Activated CD8-positive, alpha-beta memory T cell treated with anti-CD3 and anti-CD28 coated beads for 24 hours (primary cell): ENCODE measurements at regions not wholly inside any gene's neighbourhood (a gene's known extent, or its start where the extent isn't known, plus 50 kb on each side); places are given as distances from the start of the nearest gene placed in this dataset.
"Not testable (repeated sequence)": the region's sequence is repeated elsewhere in the genome, so short reads cannot be mapped to it uniquely, and the experiment has no call there.

Experiments used
- DNase-seq: peaks from one replicate; pipeline ENCODE4 v3.0.0-alpha.2; 2020

DNA sequence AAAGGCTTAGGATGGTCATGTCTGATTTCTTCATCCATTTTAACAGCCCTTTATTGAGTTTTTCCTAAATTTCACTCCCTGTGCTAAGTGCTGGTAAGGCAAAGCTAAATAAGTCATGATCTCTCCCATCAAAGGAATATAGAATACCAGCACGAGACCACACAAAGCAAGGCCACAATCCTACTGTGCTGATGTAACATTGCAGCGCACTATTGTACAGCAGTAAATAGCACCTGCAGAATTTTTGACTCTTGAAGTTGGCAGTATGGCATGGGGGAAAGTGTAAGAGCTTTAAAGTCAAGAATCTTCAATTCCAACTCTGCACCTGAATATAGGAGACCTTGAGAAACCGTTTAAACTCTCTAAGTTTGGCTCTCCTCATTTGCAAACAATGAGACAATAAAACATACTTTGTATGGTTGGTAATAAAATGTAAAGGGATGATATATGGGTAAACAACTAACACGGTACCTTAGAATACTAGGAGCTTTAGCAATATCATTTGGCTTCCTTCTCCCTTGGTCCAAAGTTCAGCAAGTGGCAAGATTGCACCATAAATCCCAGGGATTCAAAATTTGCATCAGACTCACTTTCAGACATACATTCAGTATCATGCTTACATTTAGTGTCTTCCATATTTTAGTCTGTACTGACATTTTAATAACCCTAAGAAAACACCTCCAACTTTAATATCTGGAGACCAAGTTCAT is 132.9 kb upstream of the PRDX6 start:
- no peak for DNase-seq

DNA sequence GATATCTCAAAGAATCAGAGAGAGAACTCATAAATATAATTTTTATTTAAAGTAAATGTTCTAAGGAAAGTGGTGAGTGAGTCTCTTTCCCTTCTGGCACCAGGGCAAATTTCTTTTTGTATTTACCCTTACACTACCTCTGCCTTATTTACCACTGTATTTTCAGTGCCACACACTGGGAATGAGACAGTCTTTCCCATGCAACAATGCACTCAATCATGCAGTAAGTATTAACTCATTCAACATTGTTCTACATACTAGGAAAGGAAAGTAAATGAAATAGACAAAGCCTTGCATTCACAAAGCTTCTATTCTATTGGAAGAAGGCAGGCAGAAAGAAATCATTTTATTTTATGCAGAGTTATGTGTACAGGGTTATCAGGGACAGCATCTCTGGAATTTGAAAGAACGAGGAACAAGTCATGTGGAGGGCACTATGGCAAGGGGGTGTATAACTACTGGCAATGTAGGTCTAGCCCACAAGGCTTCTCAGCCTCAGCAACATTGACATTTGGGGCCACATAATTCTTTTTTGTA is 129.8 kb upstream of the PRDX6 start:
- no peak for DNase-seq

GRCh38 chr1:173352635-173353034 is 124.5 kb upstream of the PRDX6 start:
- DNase-seq = not testable (repeated sequence)

DNA sequence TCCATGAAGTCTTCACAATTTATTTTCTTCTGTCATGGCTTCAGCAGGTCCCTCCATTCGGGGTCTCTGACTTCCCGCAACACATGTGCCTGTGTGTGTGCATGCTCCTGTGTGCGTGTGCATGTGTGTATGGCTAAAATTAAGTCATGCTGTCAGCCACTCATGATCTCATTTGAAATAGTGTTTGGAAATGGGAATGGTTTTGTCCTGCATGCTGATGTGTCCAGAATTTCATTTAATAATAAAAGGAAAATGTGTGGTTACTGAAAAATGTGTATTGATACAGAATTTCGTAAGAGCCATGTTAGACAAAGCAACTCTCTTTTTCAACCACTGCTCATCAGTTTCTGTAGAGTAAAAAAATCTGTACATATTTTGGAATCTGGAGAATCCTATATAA is 123.8 kb upstream of the PRDX6 start:
- no peak for DNase-seq

DNA sequence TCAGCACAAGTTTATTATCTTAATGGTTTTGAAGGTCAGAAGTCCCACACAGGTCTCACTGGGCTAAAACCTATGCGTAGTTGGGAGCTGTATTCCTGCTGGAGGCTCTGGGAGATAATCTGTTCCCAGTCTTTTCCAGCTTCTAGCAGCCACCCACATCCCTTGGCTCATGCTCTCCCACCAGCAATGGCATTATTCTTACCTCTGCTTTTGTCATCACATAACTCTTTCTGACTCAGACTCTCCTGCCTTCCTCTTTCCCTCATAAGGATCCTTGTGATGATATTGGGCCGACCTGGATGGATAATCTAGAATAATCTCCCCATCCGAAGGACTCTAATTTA is 122.2 kb upstream of the PRDX6 start:
- no peak for DNase-seq

DNA sequence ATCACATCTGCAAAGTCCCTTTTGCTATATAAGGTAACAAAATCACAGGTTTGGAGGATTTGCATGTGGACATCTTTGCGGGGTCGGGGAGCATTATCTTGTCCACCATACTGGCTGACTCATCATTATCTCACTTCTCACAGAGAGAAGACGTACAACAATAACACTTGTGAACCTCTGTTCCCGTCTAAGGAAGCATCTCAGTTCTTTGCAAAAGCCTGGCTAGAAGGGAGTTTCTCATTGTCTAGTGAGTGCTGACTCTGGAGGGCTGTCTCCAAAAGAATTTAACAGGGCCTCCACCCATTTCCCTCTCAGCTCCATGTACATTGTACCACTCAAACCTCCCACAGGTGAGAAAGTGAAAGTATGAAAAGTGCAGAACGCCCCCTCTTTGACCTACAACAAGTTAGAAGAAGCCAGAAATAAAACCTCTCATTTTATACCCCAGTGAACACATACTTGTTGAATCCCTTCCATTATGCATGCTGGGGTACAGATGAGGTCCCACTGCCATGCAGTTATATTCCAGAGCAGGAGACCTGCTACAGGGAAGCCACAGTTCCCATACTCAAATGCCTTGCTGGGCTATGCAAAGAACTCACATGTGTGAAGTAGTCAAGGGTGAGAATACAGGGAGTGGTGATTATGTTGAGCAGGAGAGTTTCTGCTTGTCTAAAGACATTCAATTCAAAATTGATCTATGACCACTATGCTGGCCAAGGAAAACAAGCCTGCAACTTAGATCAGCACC is 121.7 kb upstream of the PRDX6 start:
- no peak for DNase-seq

DNA sequence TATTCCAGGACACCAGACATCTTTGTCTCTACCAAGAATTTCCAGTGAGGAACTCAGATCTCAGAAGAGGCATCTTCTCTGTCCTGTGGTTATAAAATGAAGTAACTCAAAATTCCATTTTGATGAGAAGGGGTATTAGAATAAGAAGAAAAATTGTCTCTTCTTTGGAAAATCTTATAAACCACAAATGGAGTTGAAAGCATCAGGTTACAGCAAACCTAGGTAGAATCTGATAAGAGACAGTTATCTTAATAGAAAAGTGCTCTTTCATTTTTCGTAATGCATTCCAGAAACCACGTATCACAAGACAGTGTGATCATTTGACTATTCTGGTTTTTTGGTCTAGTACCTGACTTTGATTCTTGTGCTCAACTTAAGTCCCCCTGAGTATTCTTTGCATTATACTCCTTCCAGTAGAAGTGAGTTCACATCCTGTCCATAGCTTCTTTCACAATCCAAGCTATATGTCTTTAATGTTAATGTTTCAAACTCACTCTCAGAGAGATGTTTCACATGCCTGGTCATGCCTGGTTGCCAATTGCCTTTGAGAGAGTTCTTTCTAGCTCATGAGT is 120.9 kb upstream of the PRDX6 start:
- no peak for DNase-seq

DNA sequence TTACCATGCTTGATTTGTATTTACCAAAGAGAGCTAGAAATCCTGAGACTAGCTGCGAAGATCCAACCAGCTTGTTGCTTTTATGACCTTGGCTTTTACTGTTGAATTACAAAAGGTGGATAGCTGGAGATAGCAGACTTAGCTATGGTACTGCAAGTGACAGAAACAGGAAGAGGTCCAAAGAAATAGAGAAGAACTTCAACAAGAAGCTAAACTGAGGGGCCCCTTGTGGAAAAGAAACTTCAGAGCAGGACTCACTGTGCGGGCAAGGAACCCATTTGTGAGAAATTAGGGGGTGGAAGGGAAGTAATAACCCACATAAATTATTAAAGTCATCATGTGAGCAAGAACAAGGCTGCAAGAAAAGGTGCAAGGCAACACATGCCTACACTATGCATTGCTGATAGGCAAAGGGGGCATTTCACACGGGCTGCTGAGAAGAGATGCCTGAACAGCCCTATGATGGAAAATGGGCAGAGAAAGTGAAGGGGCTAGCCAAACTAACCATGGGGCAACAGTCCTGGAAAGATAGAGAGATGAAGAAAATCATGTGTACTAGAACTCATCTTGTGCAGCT is 116.6 kb upstream of the PRDX6 start:
- no peak for DNase-seq

DNA sequence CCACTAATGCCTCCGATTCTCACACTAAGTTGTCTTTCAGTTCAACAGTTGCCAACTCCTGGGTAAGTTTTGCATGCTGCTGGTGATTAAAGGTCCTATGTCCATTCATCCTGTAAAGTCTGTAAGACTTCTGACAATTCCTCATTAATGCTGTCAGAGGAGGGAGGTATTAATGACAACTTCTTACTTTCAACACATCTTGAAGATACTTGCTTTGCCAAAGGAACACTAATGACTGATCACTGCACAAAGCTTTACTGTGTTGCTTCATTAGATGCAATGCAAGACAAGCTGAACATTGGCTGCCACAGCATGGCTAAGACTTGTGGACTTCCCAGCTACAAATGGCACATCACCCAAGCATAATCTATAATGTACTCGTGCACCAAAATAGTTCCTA is 114.6 kb upstream of the PRDX6 start:
- no peak for DNase-seq

GRCh38 chr1:173364827-173365226 is 112.3 kb upstream of the PRDX6 start:
- no peak for DNase-seq

DNA sequence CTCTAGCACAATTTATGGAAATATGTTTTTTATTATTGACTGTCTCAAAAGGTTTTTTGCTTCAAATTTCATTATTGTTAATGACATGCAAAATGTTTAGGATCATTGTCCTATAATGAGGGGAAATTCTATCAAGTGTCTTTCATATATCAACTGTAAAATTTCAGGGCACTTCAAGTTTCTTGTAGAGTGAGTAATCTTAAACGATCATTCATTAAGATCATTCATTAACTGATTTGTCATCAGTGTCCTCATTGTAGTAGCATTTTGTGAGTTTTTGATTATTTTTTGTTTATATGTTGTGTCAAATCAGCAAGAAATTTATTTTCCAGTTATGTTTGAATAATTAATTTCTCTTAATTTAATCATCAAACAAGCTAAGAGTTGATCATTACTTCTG is 111.8 kb upstream of the PRDX6 start:
- DNase-seq = no peak

DNA sequence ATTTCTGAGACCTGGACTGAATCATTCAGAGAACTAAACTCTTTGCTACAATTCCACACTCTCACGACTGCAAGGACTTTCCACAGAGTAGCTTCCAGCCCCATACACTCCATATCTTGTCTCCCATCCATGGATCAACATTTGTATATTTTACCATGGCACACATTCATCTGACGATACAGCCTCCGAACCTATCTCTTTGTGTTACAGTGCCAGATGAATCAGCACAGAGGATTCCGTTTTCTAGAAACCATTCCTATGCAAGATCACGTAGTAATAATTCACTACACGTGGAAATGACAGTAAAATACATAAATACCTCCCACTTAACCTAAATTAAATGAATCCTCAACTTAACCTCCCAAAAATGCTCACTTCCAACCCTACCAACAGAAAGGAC is 110.0 kb upstream of the PRDX6 start:
- no peak for DNase-seq

GRCh38 chr1:173370586-173370985 is 106.5 kb upstream of the PRDX6 start:
- DNase-seq = not testable (repeated sequence)

- DNase-seq = not testable (repeated sequence)
Observed at GRCh38 chr1:173376065-173376464, 101.1 kb upstream of the PRDX6 start.

DNA sequence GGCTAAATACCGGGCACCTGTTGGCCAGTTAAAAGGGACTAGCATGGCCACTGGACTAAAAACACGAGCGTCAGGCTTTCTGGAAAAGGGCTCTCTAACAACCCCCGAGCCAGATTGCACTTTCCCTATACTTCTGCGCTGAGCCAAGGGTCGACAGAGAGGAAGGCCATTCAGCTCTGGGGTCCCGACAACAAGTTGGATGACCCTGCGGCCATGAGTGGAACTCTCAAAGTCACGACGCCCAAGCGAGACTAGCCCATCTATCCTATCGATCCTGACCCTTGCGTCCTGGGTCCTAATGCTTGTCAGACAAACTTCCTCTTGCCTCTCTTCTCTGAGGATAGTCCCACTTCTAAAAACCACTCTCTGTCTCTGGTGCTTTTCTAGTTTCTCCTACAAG is 99.9 kb upstream of the PRDX6 start:
- DNase-seq = no peak

GRCh38 chr1:173383351-173383750 is 93.8 kb upstream of the PRDX6 start:
- DNase-seq = no peak

DNA sequence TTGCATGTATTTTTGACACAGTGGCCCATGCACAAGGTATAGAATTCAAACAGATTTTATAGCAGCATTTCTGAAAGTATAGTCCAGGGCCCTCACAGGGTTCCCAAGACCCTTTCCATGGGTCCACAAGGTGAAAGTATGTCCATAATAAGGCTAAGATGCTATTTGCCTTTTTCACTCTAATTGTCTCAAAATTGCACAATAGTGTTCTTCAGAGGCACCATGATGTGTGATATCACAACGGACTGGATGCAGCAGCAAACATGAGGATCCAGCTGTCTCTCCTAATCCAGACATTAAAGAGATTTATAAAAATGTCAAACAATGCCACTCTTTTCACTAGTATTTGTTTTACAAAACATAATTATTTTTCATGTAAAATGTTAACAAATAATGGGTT is 88.8 kb upstream of the PRDX6 start:
- no peak for DNase-seq

DNA sequence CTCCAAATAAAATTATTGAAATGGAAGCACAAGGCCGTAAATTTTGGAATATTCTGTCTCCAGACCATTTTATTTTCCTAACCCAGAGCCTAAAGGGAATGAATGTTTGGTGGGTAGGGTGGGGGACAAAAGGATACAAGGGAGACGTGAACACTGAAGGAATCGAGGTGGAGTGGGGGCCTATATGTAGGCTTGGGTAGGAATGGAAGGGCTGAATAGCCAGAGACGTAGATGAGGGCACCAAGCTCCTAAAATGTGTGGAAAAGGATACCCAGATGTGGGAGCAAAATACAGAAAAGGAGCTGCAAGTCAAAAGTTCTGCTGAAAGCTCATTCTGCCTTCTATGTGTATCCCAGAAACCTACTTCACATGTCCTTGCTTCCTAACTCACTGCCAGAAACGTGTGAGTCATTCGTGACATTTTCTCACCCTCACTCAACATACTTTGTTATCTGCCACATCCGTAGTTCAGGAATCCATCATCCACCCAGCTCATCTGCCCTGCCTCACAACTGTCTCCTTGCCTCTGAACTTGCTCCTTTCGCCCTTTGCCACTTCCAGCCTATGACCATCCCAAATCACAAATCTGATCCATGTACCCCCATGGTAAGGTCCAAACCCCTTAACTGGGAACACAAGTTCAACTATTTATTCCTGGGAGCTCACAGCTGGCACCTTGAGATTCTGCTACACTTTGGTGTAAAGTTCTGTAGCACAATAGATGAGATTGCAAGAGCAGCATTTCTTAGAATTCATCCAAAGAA is 84.1 kb upstream of the PRDX6 start:
- no peak for DNase-seq

- DNase-seq = no peak
Observed at GRCh38 chr1:173393659-173394000, 83.5 kb upstream of the PRDX6 start.

DNA sequence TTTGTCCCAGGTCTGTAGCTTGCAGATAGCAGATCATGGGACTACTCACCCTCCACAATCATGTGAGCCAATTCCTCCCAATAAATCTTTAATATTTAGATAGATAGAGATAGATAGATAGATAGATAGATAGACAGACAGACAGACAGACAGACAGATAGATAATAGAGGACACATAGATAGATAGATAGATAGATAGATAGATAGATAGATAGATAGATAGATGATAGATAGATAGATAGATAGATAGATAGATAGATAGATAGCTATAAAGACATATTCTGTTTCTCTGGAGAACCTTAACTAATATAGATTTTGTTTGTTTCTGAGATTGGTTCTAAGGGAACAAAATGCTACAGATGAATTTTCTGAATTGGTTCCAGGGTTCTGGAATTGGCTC is 82.3 kb upstream of the PRDX6 start:
- DNase-seq = not testable (repeated sequence)

GRCh38 chr1:173395762-173396161 is 81.4 kb upstream of the PRDX6 start:
- no peak for DNase-seq

GRCh38 chr1:173400387-173400995 is 76.6 kb upstream of the PRDX6 start:
- DNase-seq = no peak

DNA sequence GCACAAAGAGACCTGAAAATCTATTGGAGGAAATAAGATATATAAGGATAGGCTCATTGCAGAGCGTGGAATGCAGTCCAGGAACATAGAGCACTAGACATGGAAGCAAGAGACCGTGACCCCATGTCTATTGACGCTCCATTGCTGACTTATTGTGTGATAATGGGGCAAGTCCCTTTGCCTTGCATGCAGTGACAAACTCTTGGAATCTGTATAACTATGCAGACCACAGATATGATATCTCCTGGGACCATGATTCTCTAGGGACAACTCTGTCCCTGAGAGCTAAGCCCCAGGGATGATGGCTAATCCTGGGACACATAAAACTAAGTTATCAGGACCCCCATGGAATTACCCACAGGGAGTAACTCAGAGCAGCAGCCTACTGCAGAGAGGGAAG is 73.1 kb upstream of the PRDX6 start:
- no peak for DNase-seq
